ENCODE measurements at regions not wholly inside any gene's neighbourhood (a gene's known extent, or its start where the extent isn't known, plus 50 kb on each side); places are given as distances from the start of the nearest gene placed in this dataset.
"Not testable (repeated sequence)": the region's sequence is repeated elsewhere in the genome, so short reads cannot be mapped to it uniquely, and the experiment has no call there.

DNA sequence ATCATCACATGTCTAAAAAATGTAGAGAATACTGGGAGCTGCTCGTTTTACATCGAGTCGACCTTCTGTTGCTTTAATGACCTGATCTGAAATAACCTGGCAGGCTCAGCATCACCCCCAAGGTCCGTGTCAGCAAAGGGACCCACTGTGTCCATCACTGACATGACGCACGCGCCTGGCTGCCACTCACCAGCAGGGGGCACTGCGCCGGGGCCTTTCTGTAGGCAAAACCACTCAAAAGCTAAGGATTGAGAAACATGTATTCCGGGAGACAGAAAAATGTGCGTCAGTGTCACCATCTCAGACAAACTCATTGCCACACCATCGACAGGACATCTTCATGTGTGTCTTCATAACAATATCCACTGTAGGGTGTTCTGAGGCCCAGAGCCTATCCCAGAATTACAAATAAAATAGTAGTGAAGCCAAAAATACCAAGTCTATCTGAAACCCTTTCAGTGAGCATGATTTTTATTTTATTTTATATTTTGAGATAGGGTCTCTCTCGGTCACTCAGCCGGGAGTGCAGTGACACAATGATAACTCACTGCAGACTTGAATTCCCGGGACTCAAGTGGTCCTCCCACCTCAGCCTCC, 130.3 kb upstream of the LSM14A start:
- Histone ChIP-seq H3K4me1 (ENCODE audit: insufficient read depth, low read length, poor library complexity, severe bottlenecking) (no peaks in the 10 kb centered on the region), H3K27ac (ENCODE audit: low read depth, low read length, poor library complexity, severe bottlenecking) (no peak overlapping the region), H3K36me3 (ENCODE audit: insufficient read depth, low read length, poor library complexity, severe bottlenecking) (no peaks in the 10 kb centered on the region), H3K4me3 (ENCODE audit: low read depth, low read length, poor library complexity, severe bottlenecking) (no peak overlapping the region), H3K9me3 (ENCODE audit: low read depth, low read length, poor library complexity, severe bottlenecking) (no peaks in the 10 kb centered on the region), H3K27me3 (replicated peaks; ENCODE audit: insufficient read depth, low read depth, low read length, poor library complexity) (no peaks in the 10 kb centered on the region)
- intact Hi-C loops (cut with micrococcal nuclease; ENCODE audit: unreplicated experiment) = loop anchor here (2.0 to 10.0 kb wide), 2 partner anchors 103 to 303 kb away; no protein-coding TSS in a partner anchor
- CTCF ChIA-PET = interaction anchor here (0.6 to 1.4 kb wide), 7 partner anchors 14 to 499 kb away, joined by 3 to 15 read pairs (median 5); no protein-coding TSS in a partner anchor
- POLR2A ChIA-PET (ENCODE audit: low non-redundant PET) = no interaction called here
- TF ChIP-seq EZH2 (IDR thresholded peaks at IDR 0.05; ENCODE audit: borderline replicate concordance, low read depth, low read length, poor library complexity, severe bottlenecking) = no peak
- TF ChIP-seq, protein P1, sequence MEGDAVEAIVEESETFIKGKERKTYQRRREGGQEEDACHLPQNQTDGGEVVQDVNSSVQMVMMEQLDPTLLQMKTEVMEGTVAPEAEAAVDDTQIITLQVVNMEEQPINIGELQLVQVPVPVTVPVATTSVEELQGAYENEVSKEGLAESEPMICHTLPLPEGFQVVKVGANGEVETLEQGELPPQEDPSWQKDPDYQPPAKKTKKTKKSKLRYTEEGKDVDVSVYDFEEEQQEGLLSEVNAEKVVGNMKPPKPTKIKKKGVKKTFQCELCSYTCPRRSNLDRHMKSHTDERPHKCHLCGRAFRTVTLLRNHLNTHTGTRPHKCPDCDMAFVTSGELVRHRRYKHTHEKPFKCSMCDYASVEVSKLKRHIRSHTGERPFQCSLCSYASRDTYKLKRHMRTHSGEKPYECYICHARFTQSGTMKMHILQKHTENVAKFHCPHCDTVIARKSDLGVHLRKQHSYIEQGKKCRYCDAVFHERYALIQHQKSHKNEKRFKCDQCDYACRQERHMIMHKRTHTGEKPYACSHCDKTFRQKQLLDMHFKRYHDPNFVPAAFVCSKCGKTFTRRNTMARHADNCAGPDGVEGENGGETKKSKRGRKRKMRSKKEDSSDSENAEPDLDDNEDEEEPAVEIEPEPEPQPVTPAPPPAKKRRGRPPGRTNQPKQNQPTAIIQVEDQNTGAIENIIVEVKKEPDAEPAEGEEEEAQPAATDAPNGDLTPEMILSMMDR (conservative IDR thresholded peaks at IDR 0.05; ENCODE audit: low read depth, low read length) = peak; percentile 97
- BruUV-seq (replicated peaks) = no TSS peak
- peak; percentile 71 for DNase-seq (ENCODE audit: low spot score)

DNA sequence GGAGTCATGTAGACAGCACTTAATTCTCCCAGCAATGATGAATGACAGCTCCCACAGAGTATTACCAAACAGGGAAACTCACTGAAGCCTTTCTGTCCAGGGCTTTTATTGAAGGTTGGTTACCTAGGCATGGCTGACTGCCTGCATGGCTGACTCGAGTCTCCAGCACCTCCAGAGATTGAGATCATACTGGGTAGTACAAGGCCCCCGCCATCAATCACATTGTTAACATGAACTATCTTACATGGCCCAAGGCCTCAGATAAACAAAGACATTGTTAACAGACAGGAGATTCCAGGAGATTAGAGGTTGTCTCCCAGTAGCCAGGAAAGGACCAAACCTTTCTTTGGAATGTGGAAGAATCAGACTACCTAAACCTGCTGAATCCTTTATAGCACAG, 128.3 kb upstream of the LSM14A start:
- Histone ChIP-seq H3K27ac (ENCODE audit: low read depth, low read length, poor library complexity, severe bottlenecking) (no peak overlapping the region), H3K27me3 (replicated peaks; ENCODE audit: insufficient read depth, low read depth, low read length, poor library complexity) (peaks cover 9% of the 10 kb centered on the region), H3K9me3 (ENCODE audit: low read depth, low read length, poor library complexity, severe bottlenecking) (no peaks in the 10 kb centered on the region), H3K36me3 (ENCODE audit: insufficient read depth, low read length, poor library complexity, severe bottlenecking) (no peaks in the 10 kb centered on the region), H3K4me3 (ENCODE audit: low read depth, low read length, poor library complexity, severe bottlenecking) (no peak overlapping the region), H3K4me1 (ENCODE audit: insufficient read depth, low read length, poor library complexity, severe bottlenecking) (no peaks in the 10 kb centered on the region)
- no peak for DNase-seq (ENCODE audit: low spot score)
- intact Hi-C loops (cut with micrococcal nuclease; ENCODE audit: unreplicated experiment) = loop anchor here (10.0 kb wide), 1 partner anchor 301 kb away; no protein-coding TSS in a partner anchor
- ChIA-PET POLR2A (ENCODE audit: low non-redundant PET) (no interaction called here), CTCF (no interaction called here)
- no TSS peak for BruUV-seq (replicated peaks)
- TF ChIP-seq, protein P1 (conservative IDR thresholded peaks at IDR 0.05; ENCODE audit: low read depth, low read length) = no peak
- no peak for TF ChIP-seq EZH2 (IDR thresholded peaks at IDR 0.05; ENCODE audit: borderline replicate concordance, low read depth, low read length, poor library complexity, severe bottlenecking)

DNA sequence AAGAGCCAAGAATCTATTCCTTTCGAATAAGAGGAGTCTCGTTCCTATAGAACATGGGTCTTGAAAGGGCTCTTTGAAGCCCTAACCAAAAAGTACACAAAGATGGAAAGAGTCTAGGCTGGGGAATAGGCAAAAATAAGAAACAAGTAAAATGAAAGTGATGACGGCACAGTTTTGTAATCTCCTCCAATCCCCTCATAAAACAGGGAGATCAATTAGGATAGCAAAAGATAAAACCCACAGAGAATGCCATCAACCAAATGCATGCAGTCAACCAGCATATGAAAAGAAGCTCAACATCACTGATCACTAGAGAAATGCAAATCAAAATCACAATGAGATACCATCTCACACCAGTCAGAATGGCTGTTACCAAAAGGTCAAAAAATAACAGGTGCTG, 122.4 kb upstream of the LSM14A start:
- no peaks in the 10 kb centered on the region for H3K4me1 ChIP-seq (ENCODE audit: insufficient read depth, low read length, poor library complexity, severe bottlenecking)
- CTCF ChIA-PET = no interaction called here
- no TSS peak for BruUV-seq (replicated peaks)
- DNase-seq (ENCODE audit: low spot score) = no peak
- no peak overlapping the region for H3K4me3 ChIP-seq (ENCODE audit: low read depth, low read length, poor library complexity, severe bottlenecking)
- H3K27ac ChIP-seq (ENCODE audit: low read depth, low read length, poor library complexity, severe bottlenecking) = no peak overlapping the region
- H3K36me3 ChIP-seq (ENCODE audit: insufficient read depth, low read length, poor library complexity, severe bottlenecking) = no peaks in the 10 kb centered on the region
- intact Hi-C loops (cut with micrococcal nuclease; ENCODE audit: unreplicated experiment) = loop anchor here (10.0 kb wide), 1 partner anchor 295 kb away; no protein-coding TSS in a partner anchor
- no peaks in the 10 kb centered on the region for H3K9me3 ChIP-seq (ENCODE audit: low read depth, low read length, poor library complexity, severe bottlenecking)
- POLR2A ChIA-PET (ENCODE audit: low non-redundant PET) = no interaction called here
- TF ChIP-seq, protein P1 (conservative IDR thresholded peaks at IDR 0.05; ENCODE audit: low read depth, low read length) = no peak
- no peak for TF ChIP-seq EZH2 (IDR thresholded peaks at IDR 0.05; ENCODE audit: borderline replicate concordance, low read depth, low read length, poor library complexity, severe bottlenecking)
- peaks cover 27% of the 10 kb centered on the region for H3K27me3 ChIP-seq (replicated peaks; ENCODE audit: insufficient read depth, low read depth, low read length, poor library complexity)

DNA sequence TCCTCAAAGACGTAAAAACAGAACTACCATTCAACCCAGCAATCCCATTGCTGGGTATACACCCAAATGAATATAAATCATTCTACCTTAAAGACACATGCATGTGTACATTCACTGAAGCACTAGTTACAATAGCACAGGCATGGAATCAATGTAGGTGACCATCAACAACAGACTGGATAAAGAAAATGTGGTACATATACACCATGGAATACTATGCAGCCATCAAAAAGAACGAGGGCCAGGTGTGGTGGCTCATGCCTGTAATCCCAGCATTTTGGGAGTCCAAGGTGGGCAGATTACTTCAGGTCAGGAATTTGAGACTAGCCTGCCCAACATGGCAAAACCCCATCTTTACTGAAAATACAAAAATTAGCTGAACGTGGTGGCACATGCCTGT, 121.9 kb upstream of the LSM14A start:
- H3K9me3 ChIP-seq (ENCODE audit: low read depth, low read length, poor library complexity, severe bottlenecking); intact Hi-C loops (cut with micrococcal nuclease; ENCODE audit: unreplicated experiment); BruUV-seq (replicated peaks); H3K27ac ChIP-seq (ENCODE audit: low read depth, low read length, poor library complexity, severe bottlenecking); H3K4me1 ChIP-seq (ENCODE audit: insufficient read depth, low read length, poor library complexity, severe bottlenecking); CTCF ChIA-PET; H3K36me3 ChIP-seq (ENCODE audit: insufficient read depth, low read length, poor library complexity, severe bottlenecking); H3K4me3 ChIP-seq (ENCODE audit: low read depth, low read length, poor library complexity, severe bottlenecking); POLR2A ChIA-PET (ENCODE audit: low non-redundant PET); DNase-seq (ENCODE audit: low spot score): not testable (repeated sequence)
- H3K27me3 ChIP-seq (replicated peaks; ENCODE audit: insufficient read depth, low read depth, low read length, poor library complexity) = peaks cover 32% of the 10 kb centered on the region

All from A673 (cell line).